Epithelial cell of esophagus (primary cell): ENCODE measurements at regions not wholly inside any gene's neighbourhood (a gene's known extent, or its start where the extent isn't known, plus 50 kb on each side); places are given as distances from the start of the nearest gene placed in this dataset.

Experiments used
- DNase-seq: peaks from one replicate; pipeline ENCODE4 v3.0.0; 2010; ENCODE audit warnings: low read depth
- H3K4me3 ChIP-seq: 2 replicates; pipeline ENCODE4 v1.5.1; 2011; ENCODE audit warnings: mild to moderate bottlenecking, low read length, control low read depth
- TF ChIP-seq, protein P1 (sequence below): IDR thresholded peaks from 2 replicates; pipeline ENCODE4 v1.5.1; 2011; ENCODE audit warnings: low read depth, mild to moderate bottlenecking, low read length, control low read depth, inconsistent platforms; ENCODE audit not compliant: insufficient read depth; ENCODE audit errors: missing control alignments

DNA sequence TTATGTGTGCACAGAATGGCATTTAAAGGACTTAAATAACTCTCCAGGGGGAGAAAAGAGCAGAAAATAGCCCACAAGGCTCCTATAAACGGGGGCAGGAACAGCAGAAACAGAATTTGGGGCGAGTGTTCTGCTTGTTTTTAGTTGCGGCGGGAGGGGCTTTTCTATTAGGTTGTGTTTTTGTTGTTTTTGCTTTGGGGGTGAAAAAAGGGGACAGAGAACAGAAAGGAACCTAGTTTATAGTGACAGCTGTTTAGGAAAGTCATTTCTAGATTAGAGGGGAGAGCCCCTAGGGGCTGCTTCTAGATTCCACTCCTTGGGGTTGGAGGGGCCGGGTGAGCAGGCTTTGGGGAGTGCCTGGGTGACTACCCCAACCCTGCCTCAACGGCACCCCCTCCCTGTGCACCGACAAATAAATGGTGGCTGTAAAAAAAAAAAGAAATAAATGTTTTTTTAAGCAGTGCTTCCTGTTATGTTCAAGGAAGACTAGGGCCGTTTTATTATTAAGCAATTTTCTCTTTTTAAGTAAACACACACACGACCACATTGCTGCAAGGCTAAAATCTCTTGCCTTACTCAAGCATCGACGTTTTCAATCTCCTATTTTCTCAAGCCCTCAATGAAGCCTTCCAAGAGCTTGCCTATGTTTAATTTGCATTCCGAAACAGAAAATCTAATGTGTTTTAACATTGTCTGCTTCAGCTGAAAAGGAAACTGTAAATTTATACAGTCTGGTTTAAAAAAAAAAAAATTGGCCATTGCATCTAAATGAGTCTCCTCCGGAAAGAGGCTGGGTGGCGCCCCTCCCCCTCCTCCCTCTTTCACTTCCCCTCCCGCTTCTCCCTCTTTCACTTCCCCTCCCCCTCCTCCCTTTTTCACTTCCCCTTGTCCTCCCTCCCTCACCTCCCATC, 123.3 kb upstream of the TBL1X start:
- no peak overlapping the region for H3K4me3 ChIP-seq
- DNase-seq = no peak

DNA sequence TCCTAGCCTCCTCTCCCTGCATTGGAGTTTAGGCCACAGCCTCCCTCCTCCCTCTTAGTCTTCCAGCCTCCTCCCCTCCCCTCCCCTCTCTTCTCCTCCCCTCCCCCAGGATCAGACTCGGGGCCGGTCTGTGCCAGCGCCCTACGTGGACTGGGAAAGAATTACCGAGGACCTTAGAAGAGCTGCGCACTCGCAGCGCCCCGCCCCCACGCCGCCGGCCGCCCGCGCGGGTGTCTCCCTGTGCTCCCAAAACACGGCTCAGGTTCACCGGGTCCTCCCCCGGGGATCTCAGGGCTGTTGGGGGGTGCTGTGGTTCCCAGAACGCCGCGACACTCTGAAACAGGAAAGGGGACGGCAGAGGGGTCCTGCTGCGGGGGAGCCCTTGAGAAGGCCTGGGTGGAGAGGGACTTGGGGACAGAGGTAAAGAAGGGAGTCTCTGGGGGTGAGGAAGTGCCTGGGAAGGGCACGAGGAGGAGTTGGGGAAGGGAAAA, 122.3 kb upstream of the TBL1X start:
- TF ChIP-seq, protein P1, sequence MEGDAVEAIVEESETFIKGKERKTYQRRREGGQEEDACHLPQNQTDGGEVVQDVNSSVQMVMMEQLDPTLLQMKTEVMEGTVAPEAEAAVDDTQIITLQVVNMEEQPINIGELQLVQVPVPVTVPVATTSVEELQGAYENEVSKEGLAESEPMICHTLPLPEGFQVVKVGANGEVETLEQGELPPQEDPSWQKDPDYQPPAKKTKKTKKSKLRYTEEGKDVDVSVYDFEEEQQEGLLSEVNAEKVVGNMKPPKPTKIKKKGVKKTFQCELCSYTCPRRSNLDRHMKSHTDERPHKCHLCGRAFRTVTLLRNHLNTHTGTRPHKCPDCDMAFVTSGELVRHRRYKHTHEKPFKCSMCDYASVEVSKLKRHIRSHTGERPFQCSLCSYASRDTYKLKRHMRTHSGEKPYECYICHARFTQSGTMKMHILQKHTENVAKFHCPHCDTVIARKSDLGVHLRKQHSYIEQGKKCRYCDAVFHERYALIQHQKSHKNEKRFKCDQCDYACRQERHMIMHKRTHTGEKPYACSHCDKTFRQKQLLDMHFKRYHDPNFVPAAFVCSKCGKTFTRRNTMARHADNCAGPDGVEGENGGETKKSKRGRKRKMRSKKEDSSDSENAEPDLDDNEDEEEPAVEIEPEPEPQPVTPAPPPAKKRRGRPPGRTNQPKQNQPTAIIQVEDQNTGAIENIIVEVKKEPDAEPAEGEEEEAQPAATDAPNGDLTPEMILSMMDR = no peak
- H3K4me3 ChIP-seq = no peak overlapping the region
- DNase-seq = peak; percentile 42

More for the DNA sequence above, 123.3 kb upstream of the TBL1X start:
- TF ChIP-seq, protein P1 = no peak

DNA sequence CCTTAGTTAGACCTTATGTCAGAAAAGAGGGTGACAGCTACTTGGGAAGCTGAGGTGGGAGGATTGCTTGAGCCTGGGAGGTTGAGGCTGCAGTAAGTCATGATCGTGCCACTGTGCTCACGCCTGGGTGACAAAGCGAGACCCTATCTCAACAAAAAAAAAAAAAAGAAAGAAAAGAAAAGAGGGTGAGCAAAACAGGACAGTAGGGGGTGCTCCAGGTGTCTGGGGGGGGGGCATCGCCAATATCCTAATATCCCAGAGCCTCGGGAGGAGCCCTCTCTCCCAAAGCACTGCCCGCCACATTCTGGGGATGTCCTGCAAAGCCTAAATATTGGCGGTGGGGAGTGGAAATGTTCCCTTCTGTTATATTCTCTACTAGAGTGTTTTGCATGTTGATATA, 120.9 kb upstream of the TBL1X start:
- TF ChIP-seq, protein P1 = no peak
- no peak for DNase-seq
- H3K4me3 ChIP-seq = no peak overlapping the region

DNA sequence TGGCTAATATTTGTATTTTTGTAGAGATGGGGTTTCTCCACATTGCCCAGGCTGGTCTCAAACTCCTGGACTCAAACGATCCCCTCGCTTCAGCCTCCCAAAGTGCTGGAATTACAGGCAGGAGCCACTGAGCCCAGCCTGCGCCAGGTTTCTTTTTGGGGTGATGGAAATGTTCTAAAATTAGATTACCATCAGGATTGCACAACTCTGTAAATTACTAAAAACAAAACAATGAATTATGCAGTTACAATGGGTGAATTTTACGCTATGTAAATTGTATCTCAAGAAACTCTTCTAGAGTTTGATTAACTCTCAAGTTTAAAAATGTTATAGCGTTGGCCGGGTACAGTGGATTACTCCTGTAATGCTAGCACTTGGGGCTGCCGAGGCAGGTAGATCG, 118.9 kb upstream of the TBL1X start:
- no peak overlapping the region for H3K4me3 ChIP-seq
- DNase-seq = no peak
- TF ChIP-seq, protein P1 = no peak

DNA sequence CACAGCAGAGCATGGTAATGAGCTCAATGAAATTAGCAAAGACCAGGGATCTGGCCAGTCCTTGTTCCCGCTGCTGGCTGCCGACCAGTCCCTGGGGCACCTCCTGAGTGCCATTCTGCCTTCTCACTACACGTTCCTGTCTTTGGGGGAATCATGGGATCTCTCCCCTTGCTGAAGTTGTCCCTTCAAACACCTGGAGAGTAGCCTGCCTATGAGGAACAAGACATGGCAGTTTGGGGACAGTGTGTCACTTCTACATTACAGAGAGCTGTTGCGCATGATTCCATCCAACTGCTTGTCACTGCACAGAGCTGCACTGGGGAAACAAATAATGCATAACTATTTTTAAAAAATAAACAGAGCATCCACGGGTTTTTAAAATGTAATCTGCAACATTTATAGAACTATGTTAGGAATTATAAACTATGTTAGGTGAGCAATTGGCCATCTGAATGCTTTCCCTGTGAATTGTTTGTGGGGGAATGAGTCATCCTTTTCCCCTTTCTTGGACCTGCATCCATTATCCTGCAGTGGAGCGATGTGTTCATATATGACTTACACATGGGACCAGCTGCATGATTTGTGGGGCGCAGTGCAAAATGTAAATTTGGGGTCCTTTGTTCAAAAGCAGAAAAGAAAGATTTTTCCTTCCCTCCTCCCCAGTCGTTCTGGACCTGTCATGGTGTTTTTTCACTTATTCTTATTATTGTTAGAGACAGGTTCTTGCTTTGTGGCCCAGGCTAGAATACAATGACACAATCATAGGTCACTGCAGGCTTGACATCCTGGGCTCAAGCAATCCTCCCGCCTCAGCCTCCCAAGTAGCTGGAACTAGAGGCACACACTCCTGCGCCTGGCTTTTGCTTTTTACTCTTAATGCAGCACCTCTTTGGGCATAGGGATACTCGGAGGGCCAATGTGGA, 115.0 kb upstream of the TBL1X start:
- H3K4me3 ChIP-seq = no peak overlapping the region
- TF ChIP-seq, protein P1 = no peak
- DNase-seq = peak; percentile 42

DNA sequence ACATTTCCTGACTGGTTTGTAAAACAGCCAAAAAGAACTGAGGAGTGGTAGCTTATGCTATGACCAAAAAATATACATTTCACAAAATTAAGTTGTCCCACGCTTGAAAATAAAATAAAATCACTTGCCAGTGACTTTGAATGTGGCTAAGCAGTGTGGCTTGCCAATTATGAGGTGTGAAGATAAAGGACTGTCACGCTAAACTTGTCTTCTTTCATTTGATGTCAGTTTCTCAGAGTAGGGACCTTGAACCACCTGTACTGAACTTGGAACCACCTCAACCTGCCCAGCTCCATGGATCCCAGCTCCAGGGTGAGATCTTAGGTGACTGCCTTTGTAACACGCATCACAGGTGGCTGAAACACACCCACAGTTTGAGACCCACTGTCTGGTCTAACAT, 113.7 kb upstream of the TBL1X start:
- H3K4me3 ChIP-seq = no peak overlapping the region
- DNase-seq = no peak
- TF ChIP-seq, protein P1 = no peak
